ENCODE measurements at regions not wholly inside any gene's neighbourhood (a gene's known extent, or its start where the extent isn't known, plus 50 kb on each side); places are given as distances from the start of the nearest gene placed in this dataset.

DNA sequence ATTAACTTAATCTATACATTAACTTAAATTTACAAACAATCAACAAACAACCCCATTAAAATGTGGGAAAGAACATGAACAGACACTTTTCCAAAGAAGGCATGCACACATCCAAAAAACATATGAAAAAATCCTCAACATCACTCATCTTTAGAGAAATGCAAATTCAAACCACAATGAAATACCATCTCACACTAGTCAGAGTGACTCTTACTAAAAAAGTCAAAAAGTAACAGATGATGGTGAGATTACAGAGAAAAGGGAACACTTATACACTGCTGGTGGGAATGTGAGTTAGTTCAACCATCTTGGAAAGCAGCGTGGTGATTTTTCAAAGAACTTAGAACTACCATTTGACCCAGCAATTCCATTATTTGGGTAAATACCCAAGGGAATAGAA lies 759.2 kb upstream of the SLITRK1 start:
- no peaks in the 10 kb centered on the region for H3K27me3 ChIP-seq (ENCODE audit: low read depth)
- H3K4me1 ChIP-seq: no peaks in the 10 kb centered on the region
- no peak overlapping the region for H3K4me3 ChIP-seq
- no peak for DNase-seq
- no peak overlapping the region for H3K27ac ChIP-seq
- no peak for ATAC-seq
- H3K9me3 ChIP-seq: no peaks in the 10 kb centered on the region
- intact Hi-C loops (cut with DNase I): no loop called here
- no peaks in the 10 kb centered on the region for H3K36me3 ChIP-seq
- TF ChIP-seq, protein P1, sequence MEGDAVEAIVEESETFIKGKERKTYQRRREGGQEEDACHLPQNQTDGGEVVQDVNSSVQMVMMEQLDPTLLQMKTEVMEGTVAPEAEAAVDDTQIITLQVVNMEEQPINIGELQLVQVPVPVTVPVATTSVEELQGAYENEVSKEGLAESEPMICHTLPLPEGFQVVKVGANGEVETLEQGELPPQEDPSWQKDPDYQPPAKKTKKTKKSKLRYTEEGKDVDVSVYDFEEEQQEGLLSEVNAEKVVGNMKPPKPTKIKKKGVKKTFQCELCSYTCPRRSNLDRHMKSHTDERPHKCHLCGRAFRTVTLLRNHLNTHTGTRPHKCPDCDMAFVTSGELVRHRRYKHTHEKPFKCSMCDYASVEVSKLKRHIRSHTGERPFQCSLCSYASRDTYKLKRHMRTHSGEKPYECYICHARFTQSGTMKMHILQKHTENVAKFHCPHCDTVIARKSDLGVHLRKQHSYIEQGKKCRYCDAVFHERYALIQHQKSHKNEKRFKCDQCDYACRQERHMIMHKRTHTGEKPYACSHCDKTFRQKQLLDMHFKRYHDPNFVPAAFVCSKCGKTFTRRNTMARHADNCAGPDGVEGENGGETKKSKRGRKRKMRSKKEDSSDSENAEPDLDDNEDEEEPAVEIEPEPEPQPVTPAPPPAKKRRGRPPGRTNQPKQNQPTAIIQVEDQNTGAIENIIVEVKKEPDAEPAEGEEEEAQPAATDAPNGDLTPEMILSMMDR (IDR thresholded peaks at IDR 0.05): no peak

DNA sequence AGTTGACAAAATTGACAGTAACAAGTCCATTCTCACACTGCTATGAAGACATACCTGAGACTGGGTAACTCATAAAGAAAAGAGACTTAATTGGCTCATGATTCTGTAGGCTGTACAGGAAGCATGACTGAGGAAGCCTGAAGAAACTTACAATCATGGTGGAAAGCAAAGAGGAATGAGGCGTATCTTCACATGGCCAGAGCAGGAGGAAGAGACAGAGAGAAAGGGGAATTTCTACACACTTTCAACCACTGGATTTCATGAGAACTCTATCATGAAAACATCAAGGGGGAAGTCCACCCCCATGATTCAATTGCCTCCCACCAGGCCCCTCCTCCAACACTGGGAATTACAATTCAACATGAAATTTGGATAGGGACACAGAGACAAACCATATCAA lies 758.4 kb upstream of the SLITRK1 start:
- Histone ChIP-seq H3K9me3 (no peaks in the 10 kb centered on the region), H3K27me3 (ENCODE audit: low read depth) (no peaks in the 10 kb centered on the region), H3K27ac (no peak overlapping the region), H3K36me3 (no peaks in the 10 kb centered on the region), H3K4me1 (no peaks in the 10 kb centered on the region), H3K4me3 (no peak overlapping the region)
- DNase-seq (no peak), ATAC-seq (no peak)
- intact Hi-C loops (cut with DNase I): no loop called here
- TF ChIP-seq, protein P1 (IDR thresholded peaks at IDR 0.05): no peak

DNA sequence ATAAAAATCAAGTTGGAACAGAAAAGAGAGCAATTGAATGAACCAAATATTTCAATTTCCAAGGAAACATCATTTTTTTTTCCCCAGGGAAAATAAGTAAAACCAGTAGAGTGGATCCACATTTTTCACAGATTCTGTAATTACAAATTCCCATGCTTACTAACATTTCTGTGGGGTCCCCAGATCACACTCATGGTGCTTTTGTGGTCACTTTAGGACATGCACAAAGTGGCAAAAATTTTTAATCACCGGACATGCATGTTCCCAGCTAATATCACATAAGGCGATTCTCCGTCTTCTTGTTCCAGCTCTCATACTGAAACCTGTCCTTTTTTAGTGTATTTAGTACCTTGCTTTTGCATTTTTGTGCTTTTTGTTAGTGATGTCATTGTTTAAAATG lies 748.2 kb upstream of the SLITRK1 start:
- no peaks in the 10 kb centered on the region for H3K27me3 ChIP-seq (ENCODE audit: low read depth)
- DNase-seq (no peak), ATAC-seq (no peak)
- no peak overlapping the region for H3K27ac ChIP-seq
- H3K4me3 ChIP-seq: no peak overlapping the region
- no peaks in the 10 kb centered on the region for H3K9me3 ChIP-seq
- intact Hi-C loops (cut with DNase I): no loop called here
- no peaks in the 10 kb centered on the region for H3K4me1 ChIP-seq
- H3K36me3 ChIP-seq: no peaks in the 10 kb centered on the region
- TF ChIP-seq, protein P1 (IDR thresholded peaks at IDR 0.05): no peak

DNA sequence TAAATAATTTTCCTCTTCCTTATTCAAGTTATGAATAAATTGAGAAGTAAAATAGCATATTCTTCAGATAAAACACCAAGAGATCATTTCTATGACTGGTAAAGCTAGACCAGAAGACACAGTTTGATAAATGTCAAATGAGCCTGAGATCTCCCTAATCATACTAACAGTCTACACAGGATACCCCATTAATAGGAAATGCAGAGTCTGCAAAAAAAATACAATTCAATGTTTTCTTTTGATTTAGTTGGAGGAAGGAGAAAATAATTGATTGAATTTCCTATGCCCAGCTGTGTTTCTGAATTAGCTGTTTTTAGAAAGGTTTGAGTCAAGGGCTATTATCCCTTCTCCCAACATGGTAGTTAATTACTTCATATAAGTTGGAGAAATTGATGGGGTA lies 734.6 kb upstream of the SLITRK1 start:
- Histone ChIP-seq H3K27ac (no peak overlapping the region), H3K4me3 (no peak overlapping the region), H3K4me1 (no peaks in the 10 kb centered on the region), H3K27me3 (ENCODE audit: low read depth) (no peaks in the 10 kb centered on the region), H3K36me3 (no peaks in the 10 kb centered on the region), H3K9me3 (no peaks in the 10 kb centered on the region)
- ATAC-seq (no peak), DNase-seq (no peak)
- intact Hi-C loops (cut with DNase I): no loop called here
- TF ChIP-seq, protein P1 (IDR thresholded peaks at IDR 0.05): no peak

DNA sequence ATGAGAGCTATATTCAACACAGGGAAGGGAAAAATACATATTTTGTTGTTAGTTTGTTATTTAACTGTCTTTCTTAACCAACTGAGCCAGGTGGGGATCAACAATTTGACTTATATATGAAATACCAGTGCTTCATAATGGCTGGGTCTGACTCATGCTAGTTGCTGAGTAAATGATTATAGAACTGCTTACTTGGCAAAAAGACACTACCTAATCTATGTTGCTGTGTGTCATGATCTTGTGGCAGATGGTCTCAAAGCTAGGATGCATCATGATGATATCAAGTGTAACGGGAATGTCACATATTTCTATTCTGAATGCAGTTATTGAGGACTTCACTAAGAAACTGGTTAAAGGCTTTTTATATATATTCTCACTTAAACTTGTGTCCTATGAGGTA lies 727.4 kb upstream of the SLITRK1 start:
- intact Hi-C loops (cut with DNase I): no loop called here
- ATAC-seq (no peak), DNase-seq (no peak)
- H3K4me3 ChIP-seq: no peak overlapping the region
- H3K27me3 ChIP-seq (ENCODE audit: low read depth): no peaks in the 10 kb centered on the region
- H3K27ac ChIP-seq: no peak overlapping the region
- no peaks in the 10 kb centered on the region for H3K36me3 ChIP-seq
- no peaks in the 10 kb centered on the region for H3K9me3 ChIP-seq
- H3K4me1 ChIP-seq: no peaks in the 10 kb centered on the region
- TF ChIP-seq, protein P1 (IDR thresholded peaks at IDR 0.05): no peak
